GM13977 (cell line): ENCODE measurements at regions not wholly inside any gene's neighbourhood (a gene's known extent, or its start where the extent isn't known, plus 50 kb on each side); places are given as distances from the start of the nearest gene placed in this dataset.

Experiments
- DNase-seq: peaks from one replicate; pipeline ENCODE4 v3.0.0; 2012; ENCODE audit warnings: low spot score
- in situ Hi-C: fragments of 300-500 bp; cut with MboI; formaldehyde crosslinking; loops from one replicate; pipeline ENCODE4 v1.12.0; 2022; ENCODE audit warnings: low sequenced_read_pairs, low pct_unique_long_range_greater_than_20kb, mixed read lengths, inconsistent platforms; ENCODE audit not compliant: unreplicated experiment
- TF ChIP-seq, protein P1 (sequence below): IDR thresholded peaks from 2 replicates; pipeline ENCODE4 v1.5.1; 2012; ENCODE audit warnings: mild to moderate bottlenecking, control low read depth; ENCODE audit not compliant: insufficient read depth; ENCODE audit errors: extremely low read depth, missing control alignments

DNA sequence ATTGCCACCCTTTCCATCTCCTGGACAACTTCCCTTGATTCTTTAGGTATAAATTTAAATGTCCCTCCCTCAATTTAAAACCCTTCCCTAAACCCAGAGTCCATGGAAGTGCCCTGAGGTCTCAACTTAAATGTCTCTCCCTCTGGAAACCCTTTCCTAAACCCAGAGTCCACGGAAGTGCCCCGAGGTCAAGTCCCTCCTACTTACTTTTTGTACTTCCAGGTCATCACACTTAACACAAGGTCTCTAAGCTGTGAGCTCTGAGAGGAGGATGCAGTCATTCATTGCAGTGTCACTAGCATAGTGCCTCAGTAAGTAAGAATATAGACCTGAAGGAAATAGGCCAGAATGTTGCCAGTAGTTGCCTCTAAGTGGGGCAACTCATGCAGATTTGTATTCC is 78.2 kb upstream of the BNC1 start:
- in situ Hi-C loops, result no loop called here
- no peak for DNase-seq
- TF ChIP-seq, protein P1, sequence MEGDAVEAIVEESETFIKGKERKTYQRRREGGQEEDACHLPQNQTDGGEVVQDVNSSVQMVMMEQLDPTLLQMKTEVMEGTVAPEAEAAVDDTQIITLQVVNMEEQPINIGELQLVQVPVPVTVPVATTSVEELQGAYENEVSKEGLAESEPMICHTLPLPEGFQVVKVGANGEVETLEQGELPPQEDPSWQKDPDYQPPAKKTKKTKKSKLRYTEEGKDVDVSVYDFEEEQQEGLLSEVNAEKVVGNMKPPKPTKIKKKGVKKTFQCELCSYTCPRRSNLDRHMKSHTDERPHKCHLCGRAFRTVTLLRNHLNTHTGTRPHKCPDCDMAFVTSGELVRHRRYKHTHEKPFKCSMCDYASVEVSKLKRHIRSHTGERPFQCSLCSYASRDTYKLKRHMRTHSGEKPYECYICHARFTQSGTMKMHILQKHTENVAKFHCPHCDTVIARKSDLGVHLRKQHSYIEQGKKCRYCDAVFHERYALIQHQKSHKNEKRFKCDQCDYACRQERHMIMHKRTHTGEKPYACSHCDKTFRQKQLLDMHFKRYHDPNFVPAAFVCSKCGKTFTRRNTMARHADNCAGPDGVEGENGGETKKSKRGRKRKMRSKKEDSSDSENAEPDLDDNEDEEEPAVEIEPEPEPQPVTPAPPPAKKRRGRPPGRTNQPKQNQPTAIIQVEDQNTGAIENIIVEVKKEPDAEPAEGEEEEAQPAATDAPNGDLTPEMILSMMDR, result no peak

DNA sequence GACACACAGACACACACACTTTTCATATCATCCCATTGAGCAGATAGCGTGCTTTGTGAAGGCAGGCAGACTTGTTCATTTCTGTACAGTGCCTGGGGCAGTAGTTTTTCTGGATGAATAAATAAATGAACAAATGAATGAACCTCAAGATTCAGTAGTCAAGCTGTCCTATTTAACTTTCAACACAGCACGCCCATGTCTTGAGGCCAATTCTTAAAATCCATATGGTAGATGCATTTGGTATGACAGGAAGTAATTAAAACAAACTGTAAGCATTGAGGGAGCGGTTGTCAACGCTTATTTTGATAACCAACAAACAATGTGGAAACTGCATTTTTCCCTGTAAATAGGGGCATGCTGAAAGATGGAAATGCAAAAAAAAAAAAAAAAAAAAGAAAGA is 80.0 kb upstream of the BNC1 start:
- DNase-seq, result no peak
- in situ Hi-C loops, result no loop called here
- TF ChIP-seq, protein P1, result no peak

DNA sequence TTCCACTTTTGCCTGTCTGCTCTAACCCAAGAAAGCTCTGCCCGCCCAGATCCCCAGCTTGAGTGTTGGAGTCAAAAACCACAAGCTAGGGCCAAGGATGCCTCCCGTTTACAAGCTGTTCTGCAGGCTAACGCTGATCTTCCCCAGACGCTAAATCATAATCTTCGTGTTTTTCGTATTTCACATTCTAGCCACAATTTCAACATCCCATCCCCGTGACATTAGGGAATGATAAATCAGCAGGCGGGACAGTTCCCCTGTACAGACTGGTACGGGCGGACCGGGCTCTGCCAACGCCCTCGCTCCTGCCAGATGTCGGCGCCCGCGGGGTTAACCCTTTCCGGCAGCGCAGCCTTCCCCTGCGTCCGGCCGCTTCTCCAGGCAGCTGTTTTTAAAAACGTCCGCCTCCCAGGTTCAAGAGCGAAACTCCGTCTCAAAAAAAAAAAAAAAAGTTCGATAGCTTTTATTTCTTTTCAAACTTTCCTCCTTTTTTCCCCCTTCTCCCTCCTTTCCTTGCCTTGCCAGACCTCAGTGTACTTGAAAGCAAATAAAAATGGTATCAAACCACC is 81.0 kb upstream of the BNC1 start:
- in situ Hi-C loops, result no loop called here
- no peak for DNase-seq
- TF ChIP-seq, protein P1, result no peak

DNA sequence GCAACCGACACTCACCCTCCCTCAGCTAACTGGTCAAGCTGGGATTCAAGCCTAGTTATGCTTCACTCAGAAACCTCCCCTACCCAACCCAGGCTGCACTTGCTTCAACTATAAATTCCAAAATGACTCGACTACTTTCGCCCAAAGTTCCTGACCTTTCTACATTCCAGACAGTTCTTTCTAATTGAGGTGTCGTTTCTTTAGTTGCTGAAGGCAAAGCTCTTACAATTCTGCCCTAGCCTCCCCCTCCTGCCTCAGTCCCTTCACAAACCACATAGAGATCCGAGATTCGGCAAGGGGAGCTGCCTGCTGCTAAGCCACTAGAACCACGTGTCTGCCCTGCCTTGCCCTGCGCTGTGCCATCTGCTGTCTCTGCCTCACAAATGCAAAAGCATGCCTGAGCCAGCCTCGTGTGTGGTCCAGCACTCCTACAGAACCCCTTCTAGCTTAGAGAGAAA is 74.7 kb upstream of the SH3GL3 start:
- TF ChIP-seq, protein P1, result no peak
- DNase-seq, result no peak
- in situ Hi-C loops, result no loop called here

DNA sequence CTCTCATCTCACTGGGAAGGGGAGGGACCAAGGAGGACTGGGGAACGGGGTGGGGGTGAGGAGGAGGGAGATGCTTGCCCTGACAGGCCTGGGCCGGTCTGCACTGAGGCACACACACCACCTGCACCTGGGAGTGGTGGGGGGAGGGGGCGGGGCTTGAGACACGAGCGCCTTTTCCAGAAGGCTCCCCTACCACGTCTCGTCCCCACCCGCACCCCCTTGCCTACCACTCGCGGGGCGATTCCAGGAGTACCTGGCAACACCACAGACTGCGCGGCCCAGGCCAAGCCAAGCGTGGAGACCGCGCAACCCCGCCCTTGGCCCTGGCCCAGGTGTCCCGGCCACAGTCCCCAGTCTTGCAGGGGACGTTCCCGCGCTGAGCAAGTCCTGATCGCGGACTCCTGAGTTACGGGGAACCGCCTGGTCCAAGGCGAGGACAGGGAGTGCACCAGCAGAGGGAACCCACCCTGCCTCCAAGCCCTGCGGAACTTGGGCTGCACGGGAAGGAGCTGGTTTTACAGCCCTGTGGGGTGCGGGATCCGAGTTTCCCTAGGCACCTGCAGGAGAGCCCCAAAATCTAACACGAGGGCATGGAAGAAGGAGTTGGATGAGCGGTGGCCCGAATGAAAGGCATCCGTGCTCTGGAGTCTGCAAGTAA is 68.1 kb upstream of the SH3GL3 start:
- in situ Hi-C loops, result loop anchor here (25.0 kb wide), 1 partner anchor 367 kb away; the partner anchor contains the start of gene C15orf40
- no peak for DNase-seq
- TF ChIP-seq, protein P1, result no peak

DNA sequence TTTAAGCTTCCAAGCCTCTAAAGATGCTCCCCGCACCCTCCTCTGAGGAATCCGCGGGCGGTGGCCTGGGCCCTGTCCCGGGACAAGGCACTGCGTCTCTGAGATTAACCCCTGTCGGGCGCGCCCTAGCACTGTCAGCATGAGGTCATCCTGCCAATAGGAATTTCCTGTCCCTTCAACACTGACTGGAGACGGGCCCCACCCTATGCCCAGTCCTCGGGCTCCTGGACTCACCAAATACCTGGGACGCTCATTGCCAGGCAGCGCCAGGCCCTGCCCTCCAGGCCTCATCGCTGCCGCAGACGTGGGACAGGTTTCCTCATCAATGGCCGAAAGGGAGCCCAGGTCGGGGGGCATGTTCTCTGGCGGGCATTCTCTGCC is 67.6 kb upstream of the SH3GL3 start:
- TF ChIP-seq, protein P1, result no peak
- no peak for DNase-seq
- in situ Hi-C loops, result loop anchor here (25.0 kb wide), 1 partner anchor 367 kb away; the partner anchor contains the start of gene C15orf40

DNA sequence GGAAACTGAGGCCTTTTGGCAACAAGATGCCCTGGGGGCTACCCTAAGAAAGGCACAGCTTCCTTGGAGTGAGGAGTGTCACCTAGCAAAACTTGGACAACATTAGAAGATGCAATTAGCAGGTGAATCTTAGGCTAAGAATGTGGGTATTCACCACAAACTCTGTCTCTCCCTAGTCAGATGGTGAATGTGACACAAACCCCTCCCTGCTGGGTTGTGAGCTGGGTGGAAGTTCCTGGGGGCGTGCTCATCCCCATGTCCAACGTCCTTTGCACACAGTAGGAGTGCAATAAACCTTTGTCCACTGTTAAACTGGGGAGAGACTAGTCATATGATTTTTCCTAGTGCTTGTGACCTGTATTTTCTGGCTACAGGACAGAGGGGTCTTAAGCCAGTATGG is 67.1 kb upstream of the SH3GL3 start:
- TF ChIP-seq, protein P1, result no peak
- in situ Hi-C loops, result loop anchor here (25.0 kb wide), 1 partner anchor 368 kb away; the partner anchor contains the start of gene C15orf40
- DNase-seq, result peak; percentile 34
